Type B pancreatic cell (in vitro differentiated cells): ENCODE measurements at regions not wholly inside any gene's neighbourhood (a gene's known extent, or its start where the extent isn't known, plus 50 kb on each side); places are given as distances from the start of the nearest gene placed in this dataset.

Experiments
- DNase-seq: peaks from one replicate; pipeline ENCODE4 v3.0.0; 2021; ENCODE audit warnings: mixed read lengths; ENCODE audit not compliant: unreplicated experiment; ENCODE audit errors: extremely low spot score
- H3K27ac Mint-ChIP-seq: 2 replicates; pipeline ENCODE4 v1.8.0; 2021; ENCODE audit warnings: mild to moderate bottlenecking, mixed read lengths
- H3K27me3 Mint-ChIP-seq: 2 replicates; pipeline ENCODE4 v1.8.0; 2021; ENCODE audit warnings: mixed read lengths
- H3K36me3 Mint-ChIP-seq: 2 replicates; pipeline ENCODE4 v1.8.0; 2021; ENCODE audit warnings: mixed read lengths
- H3K4me1 Mint-ChIP-seq: one replicate; pipeline ENCODE4 v1.8.0; 2021; ENCODE audit warnings: mixed read lengths; ENCODE audit not compliant: unreplicated experiment
- H3K4me3 Mint-ChIP-seq: 2 replicates; pipeline ENCODE4 v1.8.0; 2021; ENCODE audit warnings: mild to moderate bottlenecking, mixed read lengths
- H3K9me3 Mint-ChIP-seq: 2 replicates; pipeline ENCODE4 v1.8.0; 2021; ENCODE audit warnings: mixed read lengths
- TF ChIP-seq, protein P1 (sequence below): fragments of 200-600 bp; sonication (generic); conservative IDR thresholded peaks from 2 replicates; pipeline ENCODE4 v1.5.0; 2021; ENCODE audit warnings: antibody characterized with exemption, mild to moderate bottlenecking

GRCh38 chr5:108655750-108656450 lies 91.8 kb upstream of the FER start:
- H3K4me3 Mint-ChIP-seq: no peak overlapping the region
- H3K9me3 Mint-ChIP-seq: no peaks in the 10 kb centered on the region
- H3K4me1 Mint-ChIP-seq: no peaks in the 10 kb centered on the region
- TF ChIP-seq, protein P1, sequence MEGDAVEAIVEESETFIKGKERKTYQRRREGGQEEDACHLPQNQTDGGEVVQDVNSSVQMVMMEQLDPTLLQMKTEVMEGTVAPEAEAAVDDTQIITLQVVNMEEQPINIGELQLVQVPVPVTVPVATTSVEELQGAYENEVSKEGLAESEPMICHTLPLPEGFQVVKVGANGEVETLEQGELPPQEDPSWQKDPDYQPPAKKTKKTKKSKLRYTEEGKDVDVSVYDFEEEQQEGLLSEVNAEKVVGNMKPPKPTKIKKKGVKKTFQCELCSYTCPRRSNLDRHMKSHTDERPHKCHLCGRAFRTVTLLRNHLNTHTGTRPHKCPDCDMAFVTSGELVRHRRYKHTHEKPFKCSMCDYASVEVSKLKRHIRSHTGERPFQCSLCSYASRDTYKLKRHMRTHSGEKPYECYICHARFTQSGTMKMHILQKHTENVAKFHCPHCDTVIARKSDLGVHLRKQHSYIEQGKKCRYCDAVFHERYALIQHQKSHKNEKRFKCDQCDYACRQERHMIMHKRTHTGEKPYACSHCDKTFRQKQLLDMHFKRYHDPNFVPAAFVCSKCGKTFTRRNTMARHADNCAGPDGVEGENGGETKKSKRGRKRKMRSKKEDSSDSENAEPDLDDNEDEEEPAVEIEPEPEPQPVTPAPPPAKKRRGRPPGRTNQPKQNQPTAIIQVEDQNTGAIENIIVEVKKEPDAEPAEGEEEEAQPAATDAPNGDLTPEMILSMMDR: no peak
- H3K27ac Mint-ChIP-seq: no peak overlapping the region
- no peaks in the 10 kb centered on the region for H3K36me3 Mint-ChIP-seq
- H3K27me3 Mint-ChIP-seq: peaks cover 26% of the 10 kb centered on the region
- no peak for DNase-seq

DNA sequence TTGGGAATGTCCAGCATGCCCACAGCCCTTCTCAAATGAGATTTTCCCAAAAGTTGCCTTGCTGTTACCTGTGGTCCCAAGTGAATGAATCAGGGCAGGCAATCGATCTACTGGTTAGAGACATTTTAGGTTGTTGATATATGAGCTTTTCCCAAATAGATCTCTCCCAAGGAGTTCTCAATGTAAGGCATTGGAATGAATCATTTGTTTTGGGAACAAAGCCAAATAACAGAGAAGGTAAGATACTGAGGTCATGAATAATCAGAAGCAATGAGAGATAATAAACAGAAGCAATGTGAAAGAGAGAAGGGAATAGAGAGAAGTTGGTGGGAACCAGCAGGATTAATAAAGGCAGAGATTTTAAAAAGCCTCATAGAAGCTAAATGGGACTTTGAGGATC lies 93.6 kb upstream of the FER start:
- Mint-ChIP-seq H3K9me3 (no peaks in the 10 kb centered on the region), H3K4me1 (no peaks in the 10 kb centered on the region), H3K4me3 (no peak overlapping the region), H3K27me3 (peaks cover 23% of the 10 kb centered on the region), H3K27ac (no peak overlapping the region), H3K36me3 (no peaks in the 10 kb centered on the region)
- no peak for DNase-seq
- TF ChIP-seq, protein P1: no peak

DNA sequence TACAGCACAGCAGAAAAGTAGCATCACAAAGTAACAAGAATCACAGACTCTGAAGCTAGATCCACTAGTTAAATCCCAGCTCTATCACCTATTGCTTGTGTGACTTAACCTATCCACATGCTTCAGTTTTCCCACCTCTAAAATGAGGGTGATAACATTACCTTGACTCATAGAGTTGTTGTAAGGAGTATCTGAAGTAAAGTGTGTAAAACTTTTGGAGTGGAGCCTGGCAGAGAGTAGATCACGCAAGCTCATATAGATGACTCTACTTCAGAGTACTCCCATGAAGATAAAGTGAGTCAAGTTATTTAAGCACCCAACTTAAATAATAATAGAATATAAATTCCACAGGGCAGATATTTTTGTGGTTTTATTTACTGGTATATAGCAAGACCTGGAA lies 94.5 kb upstream of the FER start:
- TF ChIP-seq, protein P1: no peak
- peaks cover 20% of the 10 kb centered on the region for H3K27me3 Mint-ChIP-seq
- H3K9me3 Mint-ChIP-seq: no peaks in the 10 kb centered on the region
- H3K4me3 Mint-ChIP-seq: no peak overlapping the region
- H3K36me3 Mint-ChIP-seq: no peaks in the 10 kb centered on the region
- H3K4me1 Mint-ChIP-seq: no peaks in the 10 kb centered on the region
- no peak for DNase-seq
- no peak overlapping the region for H3K27ac Mint-ChIP-seq

DNA sequence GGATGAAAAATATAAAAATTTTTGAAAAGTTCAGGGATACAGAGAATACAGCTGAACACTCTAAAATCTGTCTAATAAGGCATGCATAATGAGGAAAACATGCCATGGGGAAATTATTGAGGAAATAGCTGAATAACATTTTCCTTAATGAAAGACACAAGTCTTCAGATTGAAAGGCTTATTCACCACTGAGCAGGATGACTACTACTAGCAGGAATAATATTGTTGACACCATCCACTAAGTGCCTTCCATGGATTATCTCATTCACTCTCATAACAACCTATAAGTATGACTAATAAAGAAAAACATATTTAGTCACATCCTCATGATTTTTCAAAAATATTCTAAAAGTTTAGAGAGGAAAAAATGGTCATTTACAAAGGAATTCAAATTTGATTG lies 96.7 kb upstream of the FER start:
- TF ChIP-seq, protein P1: no peak
- H3K27ac Mint-ChIP-seq: no peak overlapping the region
- DNase-seq: no peak
- peaks cover 7% of the 10 kb centered on the region for H3K9me3 Mint-ChIP-seq
- peaks cover 10% of the 10 kb centered on the region for H3K27me3 Mint-ChIP-seq
- H3K36me3 Mint-ChIP-seq: peaks cover 3% of the 10 kb centered on the region
- no peak overlapping the region for H3K4me3 Mint-ChIP-seq
- H3K4me1 Mint-ChIP-seq: no peaks in the 10 kb centered on the region

- TF ChIP-seq, protein P1: no peak
- no peak for DNase-seq
- Mint-ChIP-seq H3K9me3 (peaks cover 7% of the 10 kb centered on the region), H3K27ac (no peak overlapping the region), H3K36me3 (peaks cover 3% of the 10 kb centered on the region), H3K27me3 (peaks cover 15% of the 10 kb centered on the region), H3K4me1 (no peaks in the 10 kb centered on the region), H3K4me3 (no peak overlapping the region)
Observed at GRCh38 chr5:108649646-108650045, 98.1 kb upstream of the FER start.

DNA sequence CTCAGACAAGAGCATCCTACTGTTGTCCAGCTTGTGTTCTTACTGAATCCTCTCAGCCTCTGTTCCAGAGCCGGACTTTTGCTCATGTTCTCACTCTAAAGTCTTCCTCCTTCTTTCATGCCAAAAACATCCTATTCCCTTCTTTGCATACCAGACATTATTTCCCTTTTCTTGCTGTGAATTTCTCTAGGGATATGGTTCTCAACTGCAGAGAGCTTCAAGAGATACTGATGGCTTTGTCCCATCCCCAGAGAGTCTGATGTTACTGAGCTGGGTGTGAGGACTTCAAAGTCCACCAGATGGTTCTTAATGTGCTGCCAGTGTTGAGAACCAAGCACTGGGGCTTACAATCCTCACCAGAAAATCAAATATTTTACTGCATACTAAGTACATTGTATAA lies 98.6 kb upstream of the FER start:
- H3K27ac Mint-ChIP-seq: no peak overlapping the region
- DNase-seq: no peak
- TF ChIP-seq, protein P1: no peak
- peaks cover 3% of the 10 kb centered on the region for H3K36me3 Mint-ChIP-seq
- peaks cover 18% of the 10 kb centered on the region for H3K27me3 Mint-ChIP-seq
- H3K9me3 Mint-ChIP-seq: peaks cover 7% of the 10 kb centered on the region
- no peak overlapping the region for H3K4me3 Mint-ChIP-seq
- no peaks in the 10 kb centered on the region for H3K4me1 Mint-ChIP-seq
